Stomach smooth muscle (tissue), 2 donors: ENCODE measurements at regions not wholly inside any gene's neighbourhood (a gene's known extent, or its start where the extent isn't known, plus 50 kb on each side); places are given as distances from the start of the nearest gene placed in this dataset.
"Not testable (repeated sequence)": the region's sequence is repeated elsewhere in the genome, so short reads cannot be mapped to it uniquely, and the experiment has no call there.

ENCODE experiments used
- H3K27ac ChIP-seq: one replicate; pipeline ENCODE4 v1.7.0; 2013; ENCODE audit warnings: mild to moderate bottlenecking, low read length, inconsistent platforms
- H3K27me3 ChIP-seq, 2 donors: one replicate each; pipeline ENCODE4 v1.7.0; 2013; ENCODE audit warnings: low read length in 2 of 2; ENCODE audit not compliant: insufficient read depth in 2 of 2, control insufficient read depth in 1 of 2
- H3K36me3 ChIP-seq, 2 donors: one replicate each; pipeline ENCODE4 v1.7.0; 2013; ENCODE audit warnings: low read length in 2 of 2; ENCODE audit not compliant: control insufficient read depth in 2 of 2, insufficient read depth in 2 of 2
- H3K4me1 ChIP-seq: one replicate; pipeline ENCODE4 v1.7.0; 2013; ENCODE audit warnings: low read length; ENCODE audit not compliant: control insufficient read depth, insufficient read depth
- H3K4me3 ChIP-seq, 2 donors: one replicate each; pipeline ENCODE4 v1.7.0; 2013; ENCODE audit warnings: low read length in 2 of 2
- H3K9ac ChIP-seq, 2 donors: one replicate each; pipeline ENCODE4 v1.7.0; 2013; ENCODE audit warnings: low read length in 2 of 2, mild to moderate bottlenecking in 1 of 2
- H3K9me3 ChIP-seq, 2 donors: one replicate each; pipeline ENCODE4 v1.7.0; 2013; ENCODE audit warnings: low read length in 2 of 2; ENCODE audit not compliant: control insufficient read depth in 2 of 2
- donor health status: healthy.
- donor health status: Pancreatic carcinoma.

GRCh38 chr6:27754408-27754782 lies 157.8 kb downstream of the OR2B2 start:
- no peak overlapping the region for H3K27ac ChIP-seq
- H3K36me3 ChIP-seq: no peaks in the 10 kb centered on the region
- H3K4me3 ChIP-seq: peak overlapping the region in 1 of 2 donors; percentile 93
- H3K4me1 ChIP-seq: peaks cover 2% of the 10 kb centered on the region
- H3K9ac ChIP-seq: no peak overlapping the region
- H3K9me3 ChIP-seq: no peaks in the 10 kb centered on the region
- H3K27me3 ChIP-seq: peaks cover 23 to 24% of the 10 kb centered on the region in 2 donors

GRCh38 chr6:27753668-27754407 lies 158.4 kb downstream of the OR2B2 start:
- Histone ChIP-seq H3K36me3 (no peaks in the 10 kb centered on the region), H3K9me3 (no peaks in the 10 kb centered on the region), H3K9ac (peak overlapping the region in 1 of 2 donors; percentile 29), H3K27ac (no peak overlapping the region), H3K27me3 (peaks cover 21 to 23% of the 10 kb centered on the region in 2 donors), H3K4me1 (peaks cover 2% of the 10 kb centered on the region), H3K4me3 (peak overlapping the region; percentile 62 to 93)

DNA sequence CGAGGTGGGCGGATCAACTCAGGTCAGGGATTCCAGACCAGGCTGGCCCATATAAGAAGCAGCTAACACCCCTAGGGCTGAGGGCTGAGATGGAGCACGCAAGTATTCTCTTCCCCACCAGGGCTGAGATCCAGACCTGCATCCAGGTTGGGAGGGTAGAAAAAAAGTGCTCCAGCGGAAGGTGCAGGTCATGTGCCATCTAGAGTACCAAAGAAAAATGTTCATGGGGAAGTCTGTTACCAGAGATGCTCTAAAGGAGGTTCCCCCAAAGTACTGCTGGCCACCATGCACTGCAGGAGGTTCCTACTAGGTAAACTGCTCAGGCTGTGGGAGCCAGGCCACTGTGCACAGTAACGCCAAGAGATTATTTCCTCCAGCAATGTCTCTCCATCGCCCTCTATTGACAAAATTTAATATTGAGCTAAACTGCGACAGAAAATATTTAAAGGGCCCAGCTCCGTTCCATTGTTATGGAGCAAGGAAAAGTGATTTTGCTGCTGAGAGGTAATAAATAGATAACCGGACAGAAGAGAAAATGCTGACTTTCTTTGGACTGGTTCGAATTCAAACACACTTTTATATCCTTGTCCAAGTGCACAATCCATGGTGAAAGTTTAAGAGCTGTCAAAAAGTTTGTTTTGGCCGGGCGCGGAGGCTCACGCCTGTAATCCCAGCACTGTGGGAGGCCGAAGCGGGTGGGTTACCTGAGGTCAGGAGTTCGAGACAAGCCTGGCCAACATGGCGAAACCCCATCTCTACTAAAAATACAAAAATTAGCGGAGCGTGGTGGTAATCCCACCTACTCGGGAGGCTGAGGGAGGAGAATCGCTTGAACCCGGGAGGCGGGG lies 159.9 kb downstream of the OR2B2 start:
- Histone ChIP-seq H3K9me3 (no peaks in the 10 kb centered on the region), H3K4me3 (peak overlapping the region; percentile 93 to 98), H3K36me3 (no peaks in the 10 kb centered on the region), H3K27me3 (peaks cover 8 to 15% of the 10 kb centered on the region in 2 donors), H3K9ac (peak overlapping the region; percentile 80 to 87), H3K27ac (peak overlapping the region; percentile 32), H3K4me1 (peaks cover 2% of the 10 kb centered on the region)

GRCh38 chr6:27748661-27749060 lies 163.5 kb downstream of the OR2B2 start:
- Histone ChIP-seq H3K4me3 (no peak overlapping the region), H3K27me3 (peaks cover 3 to 11% of the 10 kb centered on the region in 2 donors), H3K36me3 (no peaks in the 10 kb centered on the region), H3K27ac (no peak overlapping the region), H3K4me1 (peaks cover 2% of the 10 kb centered on the region), H3K9ac (no peak overlapping the region), H3K9me3 (no peaks in the 10 kb centered on the region)

DNA sequence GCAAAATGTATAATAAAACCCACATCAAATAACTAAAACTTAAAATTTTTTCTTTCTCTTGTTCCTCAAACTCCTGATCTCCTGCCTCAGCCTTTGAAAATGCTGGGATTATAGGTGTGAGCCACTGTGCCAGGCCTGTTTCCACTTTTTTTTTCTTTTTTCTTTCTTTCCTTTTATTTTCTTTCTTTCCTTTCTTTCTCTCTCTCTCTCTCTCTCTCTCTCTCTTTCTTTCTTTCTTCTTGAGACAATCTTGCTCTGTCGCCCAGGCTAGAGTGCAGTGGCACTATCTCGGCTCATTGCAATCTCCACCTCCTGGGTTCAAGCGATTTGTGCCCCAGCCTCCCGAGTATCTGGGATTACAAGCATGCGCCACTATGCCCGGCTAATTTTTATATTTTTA lies 164.6 kb downstream of the OR2B2 start:
- no peaks in the 10 kb centered on the region for H3K36me3 ChIP-seq
- no peaks in the 10 kb centered on the region for H3K9me3 ChIP-seq
- no peak overlapping the region for H3K27ac ChIP-seq
- no peak overlapping the region for H3K4me3 ChIP-seq
- no peak overlapping the region for H3K9ac ChIP-seq
- H3K4me1 ChIP-seq: peaks cover 2% of the 10 kb centered on the region
- peaks cover 6 to 17% of the 10 kb centered on the region in 2 donors for H3K27me3 ChIP-seq

GRCh38 chr6:27746860-27747259 lies 165.3 kb downstream of the OR2B2 start:
- H3K9me3 ChIP-seq, H3K4me1 ChIP-seq, H3K36me3 ChIP-seq, H3K4me3 ChIP-seq, H3K9ac ChIP-seq, H3K27ac ChIP-seq: not testable (repeated sequence)
- H3K27me3 ChIP-seq: peaks cover 6 to 17% of the 10 kb centered on the region in 2 donors

- Histone ChIP-seq H3K36me3 (no peaks in the 10 kb centered on the region), H3K4me1 (no peaks in the 10 kb centered on the region), H3K27ac (no peak overlapping the region)
Measured at GRCh38 chr6:27743787-27744186, 168.4 kb downstream of the OR2B2 start.

DNA sequence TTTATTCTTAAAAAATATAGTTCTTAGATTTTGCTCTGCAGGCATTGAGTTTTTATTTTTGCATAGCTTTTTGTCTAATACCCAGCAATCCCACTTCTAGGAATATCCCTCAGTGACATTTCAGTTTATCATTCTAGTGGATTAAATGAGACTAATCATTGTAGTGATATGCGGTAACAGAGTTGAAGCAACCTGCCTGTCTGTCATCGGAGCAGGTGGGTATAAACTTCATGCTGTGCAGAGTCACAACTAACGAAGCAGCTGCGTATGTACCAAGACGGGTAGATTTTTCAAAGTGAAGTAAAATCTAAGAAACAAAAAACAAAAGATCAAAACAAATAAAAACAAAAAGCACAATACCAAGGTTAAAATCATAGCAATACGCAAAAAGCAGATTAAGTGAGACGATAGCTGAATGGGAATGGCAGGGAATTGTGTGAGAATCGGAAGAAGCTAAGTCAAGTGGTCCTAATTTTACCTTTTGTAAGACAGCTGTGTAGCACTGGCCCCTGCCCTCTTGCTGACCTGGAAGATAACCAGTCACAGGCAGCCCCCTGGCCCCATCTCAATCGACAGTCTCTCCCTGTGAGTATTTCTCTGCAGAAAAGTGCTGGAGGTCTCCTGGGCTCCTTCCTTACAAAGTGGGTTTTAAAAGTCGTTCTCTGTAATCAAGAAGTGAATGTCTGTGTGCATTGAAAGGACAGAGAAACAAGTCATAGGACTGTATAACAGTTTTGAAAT lies 169.2 kb downstream of the OR2B2 start:
- Histone ChIP-seq H3K36me3 (no peaks in the 10 kb centered on the region), H3K27me3 (peaks cover 9 to 17% of the 10 kb centered on the region in 2 donors), H3K9ac (no peak overlapping the region), H3K4me3 (no peak overlapping the region), H3K27ac (no peak overlapping the region), H3K4me1 (no peaks in the 10 kb centered on the region), H3K9me3 (no peaks in the 10 kb centered on the region)

More at GRCh38 chr6:27743787-27744186, 168.4 kb downstream of the OR2B2 start:
- H3K9me3 ChIP-seq: no peaks in the 10 kb centered on the region
- H3K4me3 ChIP-seq: no peak overlapping the region
- H3K27me3 ChIP-seq: peaks cover 12 to 17% of the 10 kb centered on the region in 2 donors
- H3K9ac ChIP-seq: no peak overlapping the region

DNA sequence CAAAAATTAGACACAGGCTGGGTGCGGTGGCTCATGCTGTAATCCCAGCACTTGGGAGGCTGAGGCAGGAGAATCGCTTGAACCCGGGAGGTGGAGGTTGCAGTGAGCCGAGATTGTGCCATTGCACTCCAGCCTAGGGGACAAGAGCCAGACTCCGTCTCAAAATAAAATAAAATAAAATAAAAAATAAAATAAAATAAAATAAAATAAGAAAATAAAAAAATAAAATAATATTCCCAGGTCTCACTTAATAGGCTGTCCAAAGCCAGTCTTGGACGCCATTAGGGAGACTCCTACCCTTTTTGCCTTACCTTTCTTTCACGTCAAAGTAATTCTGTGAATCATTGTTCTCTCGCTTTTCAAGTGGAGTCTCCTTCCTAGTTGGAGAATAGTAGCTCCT lies 172.3 kb downstream of the OR2B2 start:
- H3K4me1 ChIP-seq, H3K9ac ChIP-seq, H3K36me3 ChIP-seq, H3K4me3 ChIP-seq, H3K9me3 ChIP-seq, H3K27ac ChIP-seq: not testable (repeated sequence)
- peaks cover 11 to 12% of the 10 kb centered on the region in 2 donors for H3K27me3 ChIP-seq

- Histone ChIP-seq H3K27me3 (peaks cover 0 to 9% of the 10 kb centered on the region in 2 donors), H3K27ac (no peak overlapping the region), H3K9ac (no peak overlapping the region), H3K9me3 (no peaks in the 10 kb centered on the region), H3K36me3 (no peaks in the 10 kb centered on the region), H3K4me1 (no peaks in the 10 kb centered on the region), H3K4me3 (no peak overlapping the region)
Measured at GRCh38 chr6:27736686-27737085, 175.5 kb downstream of the OR2B2 start.
